GM12878 (cell line): ENCODE measurements at regions not wholly inside any gene's neighbourhood (a gene's known extent, or its start where the extent isn't known, plus 50 kb on each side); places are given as distances from the start of the nearest gene placed in this dataset.
"Not testable (repeated sequence)": the region's sequence is repeated elsewhere in the genome, so short reads cannot be mapped to it uniquely, and the experiment has no call there.

Experiments
- ATAC-seq: fragments of 200-7000 bp; cut with Tn5 transposase; 3 replicates; pipeline ENCODE4 v1.9.1; 2020; ENCODE audit warnings: mild to moderate bottlenecking, moderate library complexity
- BruUV-seq: library from RNA; stranded (reverse); fragments of 400-500 nt; replicated peaks from 2 replicates; lab custom pipeline; 2021; lab: Mats Ljungman, UMichigan
- CTCF ChIA-PET: fragments of 300-600 bp; sonication (Branson Sonifier 250); formaldehyde crosslinking; extraction: SDS; loops from one replicate; lab custom pipeline; 2021; ENCODE audit warnings: inconsistent platforms; lab: Yijun Ruan, JAX
- POLR2A ChIA-PET: fragments of 350-600 bp; formaldehyde crosslinking; extraction: SDS; loops from one replicate; lab custom pipeline; 2021; ENCODE audit warnings: inconsistent platforms; lab: Charles Lee
- RAD21 ChIA-PET: fragments of 300-600 bp; sonication (Branson Sonifier 250); formaldehyde crosslinking; loops from one replicate; lab custom pipeline; 2023; ENCODE audit warnings: antibody characterized with exemption; ENCODE audit not compliant: unreplicated experiment; lab: Charles Lee
- SMC1A ChIA-PET: fragments of 300-600 bp; sonication (Branson Sonifier 250); formaldehyde crosslinking; loops from one replicate; lab custom pipeline; 2023; ENCODE audit not compliant: unreplicated experiment, uncharacterized antibody; lab: Charles Lee
- DNase-seq: peaks from one replicate; pipeline ENCODE4 v3.0.0-alpha.2; 2011; ENCODE audit warnings: low read depth, low spot score
- FAIRE-seq: peaks from 3 replicates; lab custom pipeline; 2011; peaks lifted over from hg19 to GRCh38; lab: Jason Lieb, UNC
- H2AFZ ChIP-seq: 2 replicates; pipeline ENCODE4 v1.6.0; 2011; ENCODE audit warnings: low read depth, low read length, control low read depth; ENCODE audit not compliant: control insufficient read depth
- H3K27ac ChIP-seq: 2 replicates; pipeline ENCODE4 v1.5.1; 2011; ENCODE audit warnings: control low read depth; ENCODE audit not compliant: control insufficient read depth, insufficient read depth
- H3K27me3 ChIP-seq, 2 experiments: replicated peaks in 1 of 2; 2 replicates each; pipeline versions ENCODE4 v1.6.0 to v1.6.1; 2011; ENCODE audit warnings: low read length in 1 of 2; ENCODE audit not compliant: control insufficient read depth in 2 of 2, insufficient read depth in 2 of 2
- H3K36me3 ChIP-seq, 2 experiments: 2 replicates each; pipeline ENCODE4 v1.5.1; 2011; ENCODE audit warnings: low read length in 1 of 2; ENCODE audit not compliant: control insufficient read depth in 2 of 2, insufficient read depth in 2 of 2
- H3K4me1 ChIP-seq: 2 replicates; pipeline ENCODE4 v1.6.1; 2011; ENCODE audit warnings: mild to moderate bottlenecking, low read length, moderate library complexity, mixed read lengths; ENCODE audit not compliant: control insufficient read depth, insufficient read depth
- H3K4me2 ChIP-seq: 2 replicates; pipeline ENCODE4 v1.6.0; 2011; ENCODE audit warnings: control low read depth; ENCODE audit not compliant: control insufficient read depth, insufficient read depth
- H3K4me3 ChIP-seq: fragments of 200-600 bp; sonication (generic); 2 replicates; pipeline ENCODE4 v1.5.1; 2016
- H3K79me2 ChIP-seq: 2 replicates; pipeline ENCODE4 v1.6.0; 2011; ENCODE audit warnings: low read length; ENCODE audit not compliant: control insufficient read depth, insufficient read depth
- H3K9ac ChIP-seq: 2 replicates; pipeline ENCODE4 v1.8.0; 2011; ENCODE audit warnings: low read length, control low read depth, mixed read lengths; ENCODE audit not compliant: control insufficient read depth, insufficient read depth
- H3K9me3 ChIP-seq: replicated peaks from 3 replicates; pipeline ENCODE4 v1.5.1; 2011; ENCODE audit warnings: mild to moderate bottlenecking, low read length; ENCODE audit not compliant: control insufficient read depth, insufficient read depth
- H4K20me1 ChIP-seq: 2 replicates; pipeline ENCODE4 v1.6.0; 2011; ENCODE audit not compliant: control insufficient read depth, insufficient read depth
- POLR2AphosphoS2 ChIP-seq: IDR thresholded peaks from 2 replicates; pipeline ENCODE4 v1.6.1; 2011; ENCODE audit warnings: low read depth, mild to moderate bottlenecking, low read length, improper control_type of control experiment, moderate library complexity
- ZNF622 ChIP-seq: fragments of 450-650 bp; IDR thresholded peaks from 2 replicates; pipeline ENCODE4 v1.6.1; 2017; ENCODE audit warnings: mild to moderate bottlenecking, inconsistent platforms
- WGBS: methylation state at CpG from one replicate; pipeline ENCODE4 v1.1.6; 2016; ENCODE audit warnings: low lambda C conversion rate; ENCODE audit not compliant: insufficient replicate concordance, insufficient coverage; ENCODE audit errors: missing lambda C conversion rate; 5-methylcytosine and 5-hydroxymethylcytosine counted together
- in situ Hi-C: fragments of 300-500 bp; cut with MboI; formaldehyde crosslinking; loops from 9 replicates; pipeline ENCODE4 v1.14.3; 2018; ENCODE audit warnings: mixed read lengths
- intact Hi-C: fragments of 100-400 bp; cut with micrococcal nuclease; formaldehyde crosslinking; loops from one replicate; pipeline ENCODE4 v1.14.2; 2022; ENCODE audit not compliant: unreplicated experiment
- TF ChIP-seq, protein P1 (sequence below): fragments of 450-650 bp; IDR thresholded peaks from 2 replicates; pipeline ENCODE4 v1.6.1; 2017; ENCODE audit warnings: mild to moderate bottlenecking, moderate library complexity

- TF ChIP-seq, protein P1, sequence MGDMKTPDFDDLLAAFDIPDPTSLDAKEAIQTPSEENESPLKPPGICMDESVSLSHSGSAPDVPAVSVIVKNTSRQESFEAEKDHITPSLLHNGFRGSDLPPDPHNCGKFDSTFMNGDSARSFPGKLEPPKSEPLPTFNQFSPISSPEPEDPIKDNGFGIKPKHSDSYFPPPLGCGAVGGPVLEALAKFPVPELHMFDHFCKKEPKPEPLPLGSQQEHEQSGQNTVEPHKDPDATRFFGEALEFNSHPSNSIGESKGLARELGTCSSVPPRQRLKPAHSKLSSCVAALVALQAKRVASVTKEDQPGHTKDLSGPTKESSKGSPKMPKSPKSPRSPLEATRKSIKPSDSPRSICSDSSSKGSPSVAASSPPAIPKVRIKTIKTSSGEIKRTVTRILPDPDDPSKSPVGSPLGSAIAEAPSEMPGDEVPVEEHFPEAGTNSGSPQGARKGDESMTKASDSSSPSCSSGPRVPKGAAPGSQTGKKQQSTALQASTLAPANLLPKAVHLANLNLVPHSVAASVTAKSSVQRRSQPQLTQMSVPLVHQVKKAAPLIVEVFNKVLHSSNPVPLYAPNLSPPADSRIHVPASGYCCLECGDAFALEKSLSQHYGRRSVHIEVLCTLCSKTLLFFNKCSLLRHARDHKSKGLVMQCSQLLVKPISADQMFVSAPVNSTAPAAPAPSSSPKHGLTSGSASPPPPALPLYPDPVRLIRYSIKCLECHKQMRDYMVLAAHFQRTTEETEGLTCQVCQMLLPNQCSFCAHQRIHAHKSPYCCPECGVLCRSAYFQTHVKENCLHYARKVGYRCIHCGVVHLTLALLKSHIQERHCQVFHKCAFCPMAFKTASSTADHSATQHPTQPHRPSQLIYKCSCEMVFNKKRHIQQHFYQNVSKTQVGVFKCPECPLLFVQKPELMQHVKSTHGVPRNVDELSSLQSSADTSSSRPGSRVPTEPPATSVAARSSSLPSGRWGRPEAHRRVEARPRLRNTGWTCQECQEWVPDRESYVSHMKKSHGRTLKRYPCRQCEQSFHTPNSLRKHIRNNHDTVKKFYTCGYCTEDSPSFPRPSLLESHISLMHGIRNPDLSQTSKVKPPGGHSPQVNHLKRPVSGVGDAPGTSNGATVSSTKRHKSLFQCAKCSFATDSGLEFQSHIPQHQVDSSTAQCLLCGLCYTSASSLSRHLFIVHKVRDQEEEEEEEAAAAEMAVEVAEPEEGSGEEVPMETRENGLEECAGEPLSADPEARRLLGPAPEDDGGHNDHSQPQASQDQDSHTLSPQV, result no peak
- TF ChIP-seq ZNF622 (no peak), POLR2AphosphoS2 (no peak)
Observed at GRCh38 chr9:73444821-73445220, 293.2 kb downstream of the ANXA1 start (continued).

- FAIRE-seq, in situ Hi-C loops, H3K79me2 ChIP-seq, H3K36me3 ChIP-seq, H3K9me3 ChIP-seq, H3K4me2 ChIP-seq, H3K4me3 ChIP-seq, H3K27me3 ChIP-seq, POLR2A ChIA-PET, H2AFZ ChIP-seq, RAD21 ChIA-PET, H3K9ac ChIP-seq, ATAC-seq, H3K4me1 ChIP-seq, H4K20me1 ChIP-seq, intact Hi-C loops, H3K27ac ChIP-seq, CTCF ChIA-PET, DNase-seq, BruUV-seq: not testable (repeated sequence)
- WGBS, result 38% methylated on average over 1 of the region's 1 CpG
- SMC1A ChIA-PET, result interaction anchor here (1.2 to 1.4 kb wide), 2 partner anchors 13 to 89 kb away, joined by 3 read pairs; no protein-coding TSS in a partner anchor
Observed at GRCh38 chr9:73445384-73445783, 293.7 kb downstream of the ANXA1 start.
